Activated naive CD4-positive, alpha-beta T cell treated with anti-CD3 and anti-CD28 coated beads, Interleukin-2, amount 50 U/mL, for 24 hours (primary cell): ENCODE measurements at regions not wholly inside any gene's neighbourhood (a gene's known extent, or its start where the extent isn't known, plus 50 kb on each side); places are given as distances from the start of the nearest gene placed in this dataset.

ENCODE experiments used
- H3K27ac Mint-ChIP-seq: one replicate; pipeline ENCODE4 v1.8.0; 2021; ENCODE audit warnings: mild to moderate bottlenecking, mixed read lengths
- H3K27me3 Mint-ChIP-seq: one replicate; pipeline ENCODE4 v1.8.0; 2021; ENCODE audit warnings: mixed read lengths
- H3K36me3 Mint-ChIP-seq: one replicate; pipeline ENCODE4 v1.8.0; 2021; ENCODE audit warnings: mixed read lengths
- H3K4me1 Mint-ChIP-seq: one replicate; pipeline ENCODE4 v1.8.0; 2021; ENCODE audit warnings: mixed read lengths
- H3K4me3 Mint-ChIP-seq: one replicate; pipeline ENCODE4 v1.8.0; 2021; ENCODE audit warnings: mild to moderate bottlenecking, mixed read lengths
- H3K9me3 Mint-ChIP-seq: one replicate; pipeline ENCODE4 v1.8.0; 2021; ENCODE audit warnings: mixed read lengths

- Mint-ChIP-seq H3K4me1 (no peaks in the 10 kb centered on the region), H3K9me3 (no peaks in the 10 kb centered on the region), H3K4me3 (no peak overlapping the region), H3K36me3 (no peaks in the 10 kb centered on the region), H3K27me3 (peaks cover 1% of the 10 kb centered on the region), H3K27ac (no peak overlapping the region)
Measured at GRCh38 chr21:40950970-40951369, 104.0 kb upstream of the DSCAM start.

- H3K4me3 Mint-ChIP-seq, result no peak overlapping the region
- no peaks in the 10 kb centered on the region for H3K36me3 Mint-ChIP-seq
- peaks cover 5% of the 10 kb centered on the region for H3K27me3 Mint-ChIP-seq
- no peaks in the 10 kb centered on the region for H3K4me1 Mint-ChIP-seq
- H3K27ac Mint-ChIP-seq, result no peak overlapping the region
- no peaks in the 10 kb centered on the region for H3K9me3 Mint-ChIP-seq
Measured at GRCh38 chr21:40952551-40953323, 105.8 kb upstream of the DSCAM start.

GRCh38 chr21:40964691-40965090 is 117.7 kb upstream of the DSCAM start:
- peaks cover 8% of the 10 kb centered on the region for H3K27me3 Mint-ChIP-seq
- H3K27ac Mint-ChIP-seq, result no peak overlapping the region
- no peaks in the 10 kb centered on the region for H3K4me1 Mint-ChIP-seq
- no peaks in the 10 kb centered on the region for H3K36me3 Mint-ChIP-seq
- H3K4me3 Mint-ChIP-seq, result no peak overlapping the region
- no peaks in the 10 kb centered on the region for H3K9me3 Mint-ChIP-seq

- no peak overlapping the region for H3K27ac Mint-ChIP-seq
- H3K4me3 Mint-ChIP-seq, result no peak overlapping the region
Measured at GRCh38 chr21:40967771-40968170, 120.8 kb upstream of the DSCAM start.

GRCh38 chr21:40972151-40972550 is 125.2 kb upstream of the DSCAM start:
- H3K4me1 Mint-ChIP-seq, result no peaks in the 10 kb centered on the region
- no peak overlapping the region for H3K4me3 Mint-ChIP-seq
- H3K9me3 Mint-ChIP-seq, result peaks cover 4% of the 10 kb centered on the region
- no peak overlapping the region for H3K27ac Mint-ChIP-seq
- H3K36me3 Mint-ChIP-seq, result no peaks in the 10 kb centered on the region
- peaks cover 15% of the 10 kb centered on the region for H3K27me3 Mint-ChIP-seq

More at GRCh38 chr21:40967771-40968170, 120.8 kb upstream of the DSCAM start:
- Mint-ChIP-seq H3K9me3 (no peaks in the 10 kb centered on the region), H3K4me1 (no peaks in the 10 kb centered on the region), H3K36me3 (no peaks in the 10 kb centered on the region), H3K27me3 (peaks cover 15% of the 10 kb centered on the region)

- no peaks in the 10 kb centered on the region for H3K36me3 Mint-ChIP-seq
- no peak overlapping the region for H3K4me3 Mint-ChIP-seq
- peaks cover 4% of the 10 kb centered on the region for H3K9me3 Mint-ChIP-seq
- H3K4me1 Mint-ChIP-seq, result no peaks in the 10 kb centered on the region
- no peak overlapping the region for H3K27ac Mint-ChIP-seq
- H3K27me3 Mint-ChIP-seq, result peaks cover 2% of the 10 kb centered on the region
Measured at GRCh38 chr21:40976198-40977109, 129.5 kb upstream of the DSCAM start.

- H3K36me3 Mint-ChIP-seq, result no peaks in the 10 kb centered on the region
Measured at GRCh38 chr21:40985370-40985769, 138.4 kb upstream of the DSCAM start.

GRCh38 chr21:40990366-40990765 is 143.4 kb upstream of the DSCAM start:
- Mint-ChIP-seq H3K9me3 (no peaks in the 10 kb centered on the region), H3K27ac (no peak overlapping the region), H3K27me3 (no peaks in the 10 kb centered on the region), H3K36me3 (no peaks in the 10 kb centered on the region), H3K4me1 (no peaks in the 10 kb centered on the region), H3K4me3 (no peak overlapping the region)

More at GRCh38 chr21:40985370-40985769, 138.4 kb upstream of the DSCAM start:
- peaks cover 1% of the 10 kb centered on the region for H3K27me3 Mint-ChIP-seq
- H3K4me3 Mint-ChIP-seq, result no peak overlapping the region
- no peak overlapping the region for H3K27ac Mint-ChIP-seq
- H3K4me1 Mint-ChIP-seq, result no peaks in the 10 kb centered on the region
- no peaks in the 10 kb centered on the region for H3K9me3 Mint-ChIP-seq

- Mint-ChIP-seq H3K4me3 (no peak overlapping the region), H3K27me3 (no peaks in the 10 kb centered on the region), H3K4me1 (no peaks in the 10 kb centered on the region), H3K36me3 (peaks cover 2% of the 10 kb centered on the region), H3K27ac (no peak overlapping the region), H3K9me3 (peaks cover 5% of the 10 kb centered on the region)
Measured at GRCh38 chr21:40997831-40998230, 150.9 kb upstream of the DSCAM start.

GRCh38 chr21:41000838-41001237 is 153.9 kb upstream of the DSCAM start:
- Mint-ChIP-seq H3K4me3 (no peak overlapping the region), H3K9me3 (peaks cover 5% of the 10 kb centered on the region), H3K36me3 (peaks cover 2% of the 10 kb centered on the region), H3K4me1 (no peaks in the 10 kb centered on the region), H3K27ac (no peak overlapping the region), H3K27me3 (no peaks in the 10 kb centered on the region)

- H3K4me1 Mint-ChIP-seq, result no peaks in the 10 kb centered on the region
- H3K27ac Mint-ChIP-seq, result no peak overlapping the region
Measured at GRCh38 chr21:41006636-41007035, 159.7 kb upstream of the DSCAM start.

GRCh38 chr21:41008351-41008750 is 159.6 kb upstream of the BACE2 start:
- Mint-ChIP-seq H3K4me1 (no peaks in the 10 kb centered on the region), H3K36me3 (no peaks in the 10 kb centered on the region), H3K27ac (no peak overlapping the region), H3K9me3 (no peaks in the 10 kb centered on the region), H3K27me3 (no peaks in the 10 kb centered on the region), H3K4me3 (no peak overlapping the region)

More at GRCh38 chr21:41006636-41007035, 159.7 kb upstream of the DSCAM start:
- no peak overlapping the region for H3K4me3 Mint-ChIP-seq
- H3K36me3 Mint-ChIP-seq, result no peaks in the 10 kb centered on the region
- H3K9me3 Mint-ChIP-seq, result no peaks in the 10 kb centered on the region
- H3K27me3 Mint-ChIP-seq, result no peaks in the 10 kb centered on the region

GRCh38 chr21:41008974-41009373 is 159.0 kb upstream of the BACE2 start:
- Mint-ChIP-seq H3K4me3 (no peak overlapping the region), H3K9me3 (no peaks in the 10 kb centered on the region), H3K27ac (no peak overlapping the region), H3K27me3 (peaks cover 1% of the 10 kb centered on the region), H3K4me1 (no peaks in the 10 kb centered on the region), H3K36me3 (no peaks in the 10 kb centered on the region)

GRCh38 chr21:41009398-41010100 is 158.4 kb upstream of the BACE2 start:
- Mint-ChIP-seq H3K36me3 (no peaks in the 10 kb centered on the region), H3K27me3 (peaks cover 1% of the 10 kb centered on the region), H3K4me3 (no peak overlapping the region), H3K27ac (no peak overlapping the region), H3K4me1 (no peaks in the 10 kb centered on the region), H3K9me3 (no peaks in the 10 kb centered on the region)

- Mint-ChIP-seq H3K36me3 (no peaks in the 10 kb centered on the region), H3K4me3 (no peak overlapping the region), H3K27ac (no peak overlapping the region), H3K27me3 (peaks cover 1% of the 10 kb centered on the region), H3K4me1 (no peaks in the 10 kb centered on the region), H3K9me3 (no peaks in the 10 kb centered on the region)
Measured at GRCh38 chr21:41010101-41010435, 157.9 kb upstream of the BACE2 start.
